A673 (cell line): ENCODE measurements at regions not wholly inside any gene's neighbourhood (a gene's known extent, or its start where the extent isn't known, plus 50 kb on each side); places are given as distances from the start of the nearest gene placed in this dataset.
"Not testable (repeated sequence)": the region's sequence is repeated elsewhere in the genome, so short reads cannot be mapped to it uniquely, and the experiment has no call there.

ENCODE experiments used
- BruUV-seq: library from RNA; stranded (reverse); fragments of 400-500 nt; replicated peaks from 2 replicates; lab custom pipeline; 2021; lab: Mats Ljungman, UMichigan
- CTCF ChIA-PET: fragments of 300-600 bp; sonication (Branson Sonifier 250); formaldehyde crosslinking; loops from one replicate; lab custom pipeline; 2022; ENCODE audit warnings: antibody characterized with exemption; lab: Charles Lee
- POLR2A ChIA-PET: fragments of 300-600 bp; sonication (Branson Sonifier 250); formaldehyde crosslinking; loops from one replicate; lab custom pipeline; 2022; ENCODE audit warnings: antibody characterized with exemption; ENCODE audit not compliant: low non-redundant PET; lab: Charles Lee
- DNase-seq: peaks from one replicate; pipeline ENCODE4 v3.0.0-alpha.2; 2015; ENCODE audit warnings: low spot score
- H3K27ac ChIP-seq: fragments of 200-600 bp; sonication (generic); 2 replicates; pipeline ENCODE4 v1.5.1; 2016; ENCODE audit warnings: mixed run types, low read depth, mild to moderate bottlenecking, mixed read lengths, antibody characterized with exemption, low read length; ENCODE audit not compliant: poor library complexity, severe bottlenecking
- H3K27me3 ChIP-seq: fragments of 200-600 bp; sonication (generic); replicated peaks from 2 replicates; pipeline ENCODE4 v1.6.1; 2017; ENCODE audit warnings: mixed run types, low read depth, mild to moderate bottlenecking, mixed read lengths, antibody characterized with exemption, low read length; ENCODE audit not compliant: insufficient read depth, poor library complexity
- H3K36me3 ChIP-seq: fragments of 200-600 bp; sonication (generic); 2 replicates; pipeline ENCODE4 v1.6.1; 2016; ENCODE audit warnings: mixed run types, mild to moderate bottlenecking, mixed read lengths, antibody characterized with exemption, low read length; ENCODE audit not compliant: insufficient read depth, poor library complexity, severe bottlenecking
- H3K4me1 ChIP-seq: fragments of 200-600 bp; sonication (generic); 2 replicates; pipeline ENCODE4 v1.6.1; 2017; ENCODE audit warnings: mixed run types, mild to moderate bottlenecking, mixed read lengths, antibody characterized with exemption, low read length; ENCODE audit not compliant: insufficient read depth, poor library complexity, severe bottlenecking
- H3K4me3 ChIP-seq: fragments of 200-600 bp; sonication (generic); 2 replicates; pipeline ENCODE4 v1.5.1; 2016; ENCODE audit warnings: low read depth, mixed run types, mild to moderate bottlenecking, mixed read lengths, low read length; ENCODE audit not compliant: poor library complexity, severe bottlenecking
- H3K9me3 ChIP-seq: fragments of 200-600 bp; sonication (generic); 2 replicates; pipeline ENCODE4 v1.6.1; 2016; ENCODE audit warnings: mixed run types, low read depth, mild to moderate bottlenecking, mixed read lengths, antibody characterized with exemption, low read length; ENCODE audit not compliant: poor library complexity, severe bottlenecking
- CTCF ChIP-seq: fragments of 300-800, 200-600 bp; sonication (generic); conservative IDR thresholded peaks from 2 replicates; pipeline ENCODE4 v1.5.1; 2017; ENCODE audit warnings: low read depth, mild to moderate bottlenecking, antibody characterized with exemption, low read length, moderate library complexity, mixed read lengths
- EZH2 ChIP-seq: fragments of 200-600 bp; sonication (generic); IDR thresholded peaks from 2 replicates; pipeline ENCODE4 v1.6.1; 2017; ENCODE audit warnings: borderline replicate concordance, low read depth, mild to moderate bottlenecking, mixed read lengths, antibody characterized with exemption, low read length; ENCODE audit not compliant: poor library complexity, severe bottlenecking
- intact Hi-C: fragments of 100-400 bp; cut with micrococcal nuclease; formaldehyde crosslinking; loops from one replicate; pipeline ENCODE4 v1.10.0; 2022; ENCODE audit not compliant: unreplicated experiment

- no peak overlapping the region for H3K27ac ChIP-seq
- no peaks in the 10 kb centered on the region for H3K36me3 ChIP-seq
- no peaks in the 10 kb centered on the region for H3K27me3 ChIP-seq
- BruUV-seq: no TSS peak
- intact Hi-C loops: no loop called here
- CTCF ChIA-PET: no interaction called here
- POLR2A ChIA-PET: no interaction called here
- H3K9me3 ChIP-seq: no peaks in the 10 kb centered on the region
- peaks cover 9% of the 10 kb centered on the region for H3K4me1 ChIP-seq
- DNase-seq: peak; percentile 48
- TF ChIP-seq CTCF (no peak), EZH2 (no peak)
- H3K4me3 ChIP-seq: no peak overlapping the region
Observed at GRCh38 chr4:173735049-173735448, 205.0 kb upstream of the HAND2 start.

- no peak overlapping the region for H3K27ac ChIP-seq
- H3K27me3 ChIP-seq: no peaks in the 10 kb centered on the region
- no TSS peak for BruUV-seq
- peaks cover 6% of the 10 kb centered on the region for H3K9me3 ChIP-seq
- H3K4me1 ChIP-seq: no peaks in the 10 kb centered on the region
- H3K4me3 ChIP-seq: no peak overlapping the region
- POLR2A ChIA-PET: no interaction called here
- no peaks in the 10 kb centered on the region for H3K36me3 ChIP-seq
- no peak for TF ChIP-seq CTCF
- DNase-seq: no peak
- intact Hi-C loops: no loop called here
- CTCF ChIA-PET: no interaction called here
Observed at GRCh38 chr4:173731257-173731656, 201.2 kb upstream of the HAND2 start.

DNA sequence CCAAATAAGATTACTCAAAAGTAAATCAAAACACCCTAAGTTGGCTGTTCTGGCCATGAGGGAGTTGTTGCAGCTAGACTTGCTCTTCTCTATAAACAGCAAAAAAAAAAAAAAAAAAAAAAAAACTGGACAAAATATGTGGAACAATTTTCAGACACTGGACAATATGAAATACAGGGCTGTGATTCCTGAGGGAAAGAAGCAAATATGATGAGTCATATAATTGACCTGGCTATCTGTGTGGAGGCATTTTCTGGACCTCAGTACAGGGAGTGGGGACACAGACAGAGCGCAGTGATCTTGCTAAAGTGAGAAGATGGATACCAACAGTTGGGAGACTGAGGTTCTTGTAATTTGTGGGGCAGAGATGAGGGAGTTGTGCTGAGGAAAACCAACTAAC lies 192.0 kb upstream of the HAND2 start:
- intact Hi-C loops: no loop called here
- no TSS peak for BruUV-seq
- POLR2A ChIA-PET: no interaction called here

DNA sequence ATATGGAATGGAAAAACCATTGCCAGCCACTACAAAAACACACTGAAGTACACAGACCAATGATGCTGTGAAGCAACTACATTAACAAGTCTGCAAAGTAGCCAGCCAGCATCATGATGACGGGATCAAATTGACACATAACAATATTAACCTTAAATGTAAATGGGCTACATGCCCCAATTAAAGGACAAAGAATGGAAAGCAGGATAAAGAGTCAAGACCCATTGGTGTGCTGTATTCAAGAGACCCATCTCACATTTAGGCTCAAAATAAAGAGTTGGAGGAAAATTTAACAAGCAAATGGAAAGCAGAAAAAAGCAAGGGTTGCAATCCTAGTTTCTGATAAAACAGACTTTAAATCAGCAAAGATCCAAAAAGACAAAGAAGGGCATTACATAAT lies 188.5 kb upstream of the HAND2 start:
- H3K4me1 ChIP-seq, H3K27ac ChIP-seq, H3K4me3 ChIP-seq, DNase-seq, H3K36me3 ChIP-seq, H3K27me3 ChIP-seq, H3K9me3 ChIP-seq, POLR2A ChIA-PET, intact Hi-C loops, BruUV-seq, CTCF ChIA-PET: not testable (repeated sequence)

More for the DNA sequence above, 192.0 kb upstream of the HAND2 start:
- Histone ChIP-seq H3K36me3 (no peaks in the 10 kb centered on the region), H3K9me3 (no peaks in the 10 kb centered on the region), H3K27ac (no peak overlapping the region), H3K4me3 (no peak overlapping the region), H3K4me1 (no peaks in the 10 kb centered on the region), H3K27me3 (no peaks in the 10 kb centered on the region)
- CTCF ChIA-PET: no interaction called here
- DNase-seq: no peak
- TF ChIP-seq CTCF: no peak
- TF ChIP-seq EZH2: no peak
